ENCODE measurements at regions not wholly inside any gene's neighbourhood (a gene's known extent, or its start where the extent isn't known, plus 50 kb on each side); places are given as distances from the start of the nearest gene placed in this dataset.

GRCh38 chr9:96183751-96184150, 118.2 kb downstream of the HSD17B3 start:
- no peak for DNase-seq

DNA sequence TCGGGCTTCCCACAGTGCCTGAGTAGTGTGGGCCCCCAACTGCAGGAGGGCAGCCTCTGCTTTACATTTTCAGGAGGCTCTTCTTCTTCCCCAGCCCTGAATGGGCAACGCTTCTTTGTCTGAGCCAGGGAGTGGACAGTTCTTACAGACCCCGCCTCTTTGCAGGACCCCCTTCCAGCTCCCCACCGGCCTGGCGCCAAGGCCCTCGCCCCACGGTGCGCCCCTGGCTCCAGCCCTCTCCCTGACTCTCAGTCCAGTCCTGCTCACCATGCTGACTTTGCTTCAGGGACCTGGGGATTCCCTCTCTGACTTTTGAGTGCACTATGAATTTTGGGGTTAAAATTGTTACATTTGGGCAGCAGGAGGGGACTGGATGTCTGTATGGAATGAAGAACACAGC, 123.8 kb downstream of the HSD17B3 start:
- DNase-seq, result no peak

- DNase-seq, result no peak
These were observed 124.3 kb downstream of the HSD17B3 start for GRCh38 chr9:96177719-96178028.

GRCh38 chr9:96177005-96177718, 124.8 kb downstream of the HSD17B3 start:
- no peak for DNase-seq

DNA sequence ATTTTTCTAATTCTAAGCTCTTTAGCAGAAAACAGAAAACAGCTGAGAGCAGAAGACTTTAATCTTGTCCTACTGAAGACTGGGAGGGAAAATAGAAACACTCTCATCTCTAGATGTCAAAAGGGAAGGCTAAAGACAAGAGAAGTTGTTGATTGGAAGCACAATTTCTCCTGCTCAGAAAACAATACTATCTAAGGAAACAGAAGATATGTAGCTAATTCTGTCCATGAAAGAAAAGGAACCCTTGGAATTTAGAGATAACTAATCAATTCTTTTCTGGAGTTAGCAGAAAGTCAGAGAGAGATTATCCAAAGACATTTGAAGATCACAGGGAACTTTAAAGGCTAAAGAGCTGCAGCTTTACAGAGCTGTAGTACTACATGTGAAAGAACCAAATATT, 126.2 kb downstream of the HSD17B3 start:
- DNase-seq, result no peak

DNA sequence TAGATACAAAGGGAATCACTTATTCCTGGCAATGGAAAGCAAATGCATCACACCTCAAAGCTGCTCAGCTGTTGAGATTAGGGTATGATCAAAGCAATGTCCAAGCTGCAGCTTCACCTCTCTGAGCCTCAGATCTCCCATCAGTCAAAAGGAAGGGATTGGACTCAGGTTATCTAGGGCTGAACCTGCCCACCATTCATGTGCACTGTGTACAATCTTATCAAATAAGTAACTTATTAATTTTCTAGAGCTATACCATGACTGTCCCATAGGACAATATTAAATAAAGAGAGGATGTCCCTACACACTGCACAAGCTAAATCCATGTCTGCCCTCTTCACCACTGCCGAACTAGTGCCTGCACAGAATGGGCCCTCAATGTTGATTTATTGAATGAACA, 127.0 kb downstream of the HSD17B3 start:
- DNase-seq, result no peak

DNA sequence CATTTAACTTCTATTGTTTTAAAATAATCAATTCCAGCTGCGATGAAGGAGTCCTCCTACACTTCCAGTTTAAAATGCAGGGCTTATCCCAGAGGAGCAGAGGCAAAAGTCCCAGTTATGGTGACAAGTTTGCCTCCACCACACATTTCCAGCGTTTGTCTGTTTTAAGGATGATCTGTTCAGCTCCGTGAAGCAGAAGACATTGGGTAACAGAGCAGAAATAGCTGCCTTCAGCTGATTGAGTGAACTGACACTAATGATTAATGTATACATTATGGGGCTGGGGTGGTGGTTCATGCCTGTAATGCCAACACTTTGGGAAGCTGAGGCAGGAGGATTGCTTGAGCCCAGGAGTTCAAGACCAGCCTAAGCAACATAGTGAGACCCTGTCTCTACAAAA, 127.6 kb downstream of the HSD17B3 start:
- DNase-seq, result no peak

DNA sequence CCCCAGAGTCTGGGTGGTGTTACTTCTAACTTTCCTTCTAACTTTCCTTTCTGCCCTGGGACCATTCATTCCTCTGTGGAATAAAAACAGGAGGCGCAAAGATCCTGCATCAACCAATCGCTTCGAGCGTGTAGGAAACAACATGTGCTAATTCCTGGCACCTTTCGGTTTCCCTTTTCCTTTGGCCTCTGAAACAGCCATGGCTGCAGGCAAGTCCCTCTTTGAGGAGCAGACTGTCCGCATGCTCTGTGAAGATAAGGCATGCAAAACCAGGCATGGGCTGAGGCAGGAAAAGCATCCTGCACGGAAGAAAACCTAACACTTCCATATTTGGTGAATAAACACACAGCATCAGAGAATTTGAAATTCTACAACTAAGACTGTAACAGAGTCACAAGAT, 128.3 kb downstream of the HSD17B3 start:
- no peak for DNase-seq

DNA sequence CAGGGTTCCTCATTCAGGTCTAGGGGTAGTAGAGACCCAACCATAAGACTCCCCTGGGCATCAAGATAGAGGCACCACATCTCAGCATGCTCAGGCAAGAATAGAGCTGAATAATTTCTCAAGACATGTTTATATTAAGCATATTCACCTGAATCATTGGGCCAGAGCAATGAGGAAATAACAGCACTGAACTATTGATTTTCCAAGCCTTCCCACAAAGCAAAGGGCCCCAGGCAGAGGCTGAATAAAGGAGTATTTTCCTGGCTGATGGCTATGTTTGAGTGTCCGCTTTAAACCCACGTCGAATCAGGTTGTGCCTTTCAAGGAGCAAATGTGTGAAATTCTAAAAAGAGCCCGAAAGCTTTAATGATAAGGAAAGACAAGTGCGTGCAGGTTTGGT, 129.2 kb downstream of the HSD17B3 start:
- no peak for DNase-seq

GRCh38 chr9:96171728-96172127, 130.2 kb downstream of the HSD17B3 start:
- no peak for DNase-seq

- no peak for DNase-seq
These were observed 132.1 kb downstream of the HSD17B3 start for GRCh38 chr9:96169901-96170300.

DNA sequence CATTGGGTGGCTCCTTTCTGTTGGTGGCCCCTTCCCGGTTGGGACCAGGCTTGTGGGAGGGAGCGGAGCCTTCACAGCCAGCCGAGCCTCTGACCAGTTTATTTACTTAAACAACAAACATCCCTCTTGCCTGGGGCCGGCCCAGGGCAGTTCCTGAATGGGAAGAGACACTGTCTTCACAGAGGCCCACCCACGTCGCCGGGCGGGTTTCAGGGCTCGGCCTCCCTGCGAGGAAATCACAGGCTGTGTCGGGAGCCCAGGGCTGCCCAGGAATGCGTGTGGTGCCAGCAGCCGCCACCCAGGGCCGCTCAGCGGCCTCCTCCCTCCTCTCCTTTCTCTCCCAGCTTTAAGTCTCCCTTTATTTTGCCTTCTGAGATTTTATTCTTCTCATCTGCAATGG, 132.5 kb downstream of the HSD17B3 start:
- peak; percentile 65 for DNase-seq

DNA sequence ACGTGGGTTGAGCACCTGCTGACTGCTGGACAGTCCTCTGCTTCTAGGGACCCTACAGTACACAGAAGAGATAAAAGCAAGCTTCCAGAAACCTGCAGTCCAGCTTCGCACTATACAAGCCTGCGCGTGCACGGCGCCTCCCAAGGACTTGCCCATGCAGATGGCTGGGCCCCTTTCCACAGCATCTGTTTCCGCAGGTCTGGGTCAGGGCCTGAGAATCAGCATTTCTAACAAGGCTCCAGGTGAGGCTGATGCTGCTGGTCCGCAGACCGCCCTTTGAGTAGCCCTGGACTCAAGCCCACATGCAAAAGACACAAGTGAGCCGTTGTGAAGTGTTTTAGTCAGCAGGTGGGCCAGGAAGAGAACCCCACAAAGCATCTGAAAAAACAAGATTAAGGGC, 133.1 kb downstream of the HSD17B3 start:
- no peak for DNase-seq

GRCh38 chr9:96167011-96167410, 135.0 kb downstream of the HSD17B3 start:
- no peak for DNase-seq

DNA sequence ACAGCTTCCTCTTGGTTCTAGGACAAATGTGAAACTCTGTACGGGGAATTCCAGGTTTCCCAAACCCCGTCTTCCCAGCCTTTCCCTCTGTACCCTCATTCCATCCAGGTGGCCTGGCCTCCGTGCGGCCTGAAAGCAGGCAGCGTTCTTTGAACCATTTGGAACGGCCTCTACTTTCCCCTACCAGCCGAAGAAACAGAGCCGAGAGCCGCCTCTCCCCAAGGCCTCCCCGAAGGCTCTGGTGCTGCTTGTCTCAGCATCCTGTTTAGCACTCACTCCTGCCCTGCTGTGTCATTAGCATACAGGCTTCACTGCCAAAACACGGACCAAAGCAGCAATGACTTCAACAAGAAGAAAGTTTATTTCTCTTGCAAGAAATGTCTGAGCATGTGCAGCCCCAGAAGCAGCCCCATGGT, 137.7 kb downstream of the HSD17B3 start:
- no peak for DNase-seq

- no peak for DNase-seq
These were observed 138.3 kb downstream of the HSD17B3 start for GRCh38 chr9:96163712-96164111.

DNA sequence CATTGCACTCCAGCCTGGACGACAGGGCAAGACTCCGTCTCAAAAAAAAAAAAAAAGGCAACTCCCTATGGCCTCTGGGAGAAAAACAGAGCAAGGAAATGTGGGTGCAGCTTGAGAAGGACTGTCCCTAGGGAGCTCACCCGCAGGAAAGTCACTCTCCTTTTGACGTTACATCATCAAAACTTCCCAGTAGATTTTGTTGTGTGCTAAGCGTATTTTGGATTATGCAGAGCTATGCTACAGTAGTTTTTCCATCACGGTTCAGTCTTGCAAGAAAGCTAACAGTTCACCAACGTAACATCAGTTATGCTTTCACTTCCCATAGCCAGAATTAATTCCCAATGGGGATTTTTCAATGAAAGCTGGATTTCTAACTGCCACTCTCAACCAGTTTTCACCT, 138.8 kb downstream of the HSD17B3 start:
- DNase-seq, result no peak

GRCh38 chr9:96161819-96162218, 140.2 kb downstream of the HSD17B3 start:
- no peak for DNase-seq

- no peak for DNase-seq
These were observed 141.1 kb downstream of the HSD17B3 start for GRCh38 chr9:96160866-96161265.

DNA sequence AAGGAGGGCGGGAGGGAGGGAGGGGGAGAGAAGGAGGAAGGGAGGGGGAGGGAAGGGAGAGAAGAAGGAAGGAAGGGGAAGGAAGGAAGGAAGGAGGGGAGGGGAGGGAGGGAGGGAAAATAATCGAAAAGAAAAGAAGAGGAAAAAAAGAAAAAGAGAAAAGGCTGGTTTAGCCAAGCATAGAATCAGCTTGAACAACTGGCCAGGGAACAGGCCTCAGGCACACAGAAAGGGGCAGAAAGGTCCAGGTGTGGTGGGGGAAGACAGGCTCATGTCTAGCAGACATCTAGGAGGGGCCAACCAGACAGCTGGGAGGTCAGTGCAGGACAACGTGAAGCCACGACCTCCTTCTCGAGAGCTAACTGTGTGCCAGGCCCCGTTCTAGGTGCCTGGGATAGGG, 141.8 kb downstream of the HSD17B3 start:
- DNase-seq, result no peak

DNA sequence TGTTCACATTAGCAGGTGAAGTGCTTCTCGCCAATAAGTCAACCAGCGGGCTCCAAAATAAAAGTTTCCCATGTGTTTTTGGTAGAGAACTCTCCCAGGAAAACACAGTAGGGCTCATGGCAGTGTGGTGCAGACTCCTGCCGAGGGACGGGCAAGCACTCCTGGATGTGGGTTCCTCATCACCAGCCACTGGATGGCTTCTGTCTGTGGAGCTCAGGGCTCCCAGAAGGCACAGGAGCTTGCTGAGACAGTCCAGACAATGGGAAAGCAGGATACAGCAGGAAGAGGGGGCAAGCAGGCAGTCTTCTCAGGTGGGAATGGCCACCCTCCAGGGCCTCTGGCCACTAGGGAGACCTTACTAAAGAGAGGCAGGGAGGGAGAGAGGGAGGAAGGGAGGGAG, 142.4 kb downstream of the HSD17B3 start:
- no peak for DNase-seq

DNA sequence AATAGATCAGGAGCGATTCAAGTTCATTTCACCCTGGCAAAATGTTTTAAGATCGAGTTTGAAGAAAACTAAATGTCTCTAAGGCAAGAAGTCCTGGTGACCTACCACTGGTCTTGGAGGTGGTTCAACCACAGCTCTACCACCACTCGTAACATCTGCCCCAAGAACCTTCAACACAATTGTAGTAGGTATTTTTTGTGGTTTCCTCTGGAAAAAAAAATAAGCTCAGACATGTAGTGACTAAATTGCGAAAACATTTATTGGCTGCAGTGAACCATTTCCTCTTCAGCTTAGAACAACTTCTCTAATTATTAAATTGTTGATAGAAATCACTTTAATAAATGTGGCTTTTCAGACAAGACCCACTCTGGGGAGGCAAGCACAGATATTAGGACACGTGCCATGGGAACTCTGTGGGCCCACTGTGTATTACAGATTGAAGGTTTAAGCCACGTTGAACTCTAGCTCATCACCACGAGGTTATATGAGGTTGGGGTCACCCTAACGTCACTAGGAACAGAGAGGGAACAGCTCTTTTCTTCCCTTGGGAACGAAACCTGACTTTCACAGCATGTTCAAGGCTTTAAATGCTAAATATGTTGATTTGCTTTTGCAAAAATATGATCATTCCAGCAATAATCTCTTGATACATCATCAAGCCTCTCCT, 142.9 kb downstream of the HSD17B3 start:
- DNase-seq, result peak; percentile 55

- no peak for DNase-seq
These were observed 143.8 kb downstream of the HSD17B3 start for GRCh38 chr9:96158147-96158546.

GRCh38 chr9:96157675-96158074, 144.3 kb downstream of the HSD17B3 start:
- no peak for DNase-seq
